GM12865 (cell line): ENCODE measurements at regions not wholly inside any gene's neighbourhood (a gene's known extent, or its start where the extent isn't known, plus 50 kb on each side); places are given as distances from the start of the nearest gene placed in this dataset.

Experiments used
- DNase-seq: peaks from one replicate; pipeline ENCODE4 v3.0.0; 2010; ENCODE audit warnings: low read depth
- H3K4me3 ChIP-seq: 2 replicates; pipeline ENCODE4 v1.5.1; 2011; ENCODE audit warnings: mild to moderate bottlenecking, low read depth, low read length, control low read depth
- CTCF ChIP-seq: IDR thresholded peaks from 2 replicates; pipeline ENCODE4 v1.5.1; 2011; ENCODE audit warnings: low read length, control low read depth, low read depth, inconsistent platforms; ENCODE audit not compliant: insufficient read depth; ENCODE audit errors: missing control alignments

GRCh38 chr11:10358696-10359095 lies 53.8 kb downstream of the ADM start:
- TF ChIP-seq CTCF = no peak
- DNase-seq = no peak
- no peak overlapping the region for H3K4me3 ChIP-seq

GRCh38 chr11:10359171-10359570 lies 54.3 kb downstream of the ADM start:
- TF ChIP-seq CTCF = no peak
- no peak for DNase-seq

GRCh38 chr11:10360835-10361234 lies 56.0 kb downstream of the ADM start:
- no peak overlapping the region for H3K4me3 ChIP-seq
- TF ChIP-seq CTCF = no peak
- DNase-seq = no peak

More at GRCh38 chr11:10359171-10359570, 54.3 kb downstream of the ADM start:
- H3K4me3 ChIP-seq = no peak overlapping the region

- TF ChIP-seq CTCF = no peak
- H3K4me3 ChIP-seq = no peak overlapping the region
- DNase-seq = no peak
These were observed 60.2 kb downstream of the ADM start for GRCh38 chr11:10365045-10365444.

- TF ChIP-seq CTCF = peak; percentile 96
These were observed 61.9 kb downstream of the ADM start for GRCh38 chr11:10366568-10367331.

GRCh38 chr11:10371926-10372641 lies 67.2 kb downstream of the ADM start:
- no peak for DNase-seq
- no peak overlapping the region for H3K4me3 ChIP-seq
- TF ChIP-seq CTCF = no peak

More at GRCh38 chr11:10366568-10367331, 61.9 kb downstream of the ADM start:
- peak; percentile 94 for DNase-seq
- H3K4me3 ChIP-seq = no peak overlapping the region
